HepG2 (cell line): ENCODE measurements at regions not wholly inside any gene's neighbourhood (a gene's known extent, or its start where the extent isn't known, plus 50 kb on each side); places are given as distances from the start of the nearest gene placed in this dataset.

ENCODE experiments used
- ATAC-seq: fragments of 200-7000 bp; cut with Tn5 transposase; 3 replicates; pipeline ENCODE4 v1.9.1; 2020; ENCODE audit warnings: mild to moderate bottlenecking, moderate library complexity
- BruUV-seq: library from RNA; stranded (reverse); fragments of 400-500 nt; replicated peaks from 2 replicates; lab custom pipeline; 2021; lab: Mats Ljungman, UMichigan
- CTCF ChIA-PET: fragments of 300-600 bp; formaldehyde crosslinking; extraction: SDS; loops from one replicate; lab custom pipeline; 2021; ENCODE audit warnings: low total read pairs, inconsistent platforms, low intra/inter-chr PET ratio; lab: Yijun Ruan, JAX
- POLR2A ChIA-PET: fragments of 350-600 bp; sonication (Branson Sonifier 250); formaldehyde crosslinking; loops from one replicate; lab custom pipeline; 2020; ENCODE audit warnings: antibody characterized with exemption, inconsistent platforms; lab: Yijun Ruan, JAX
- DNase-seq: peaks from one replicate; pipeline ENCODE4 v3.0.0-alpha.2; 2015; ENCODE audit warnings: low spot score
- FAIRE-seq: peaks from 3 replicates; lab custom pipeline; 2011; peaks lifted over from hg19 to GRCh38; lab: Jason Lieb, UNC
- H2AFZ ChIP-seq: one replicate; pipeline ENCODE4 v1.6.1; 2011; ENCODE audit warnings: low read length, inconsistent platforms
- H3K27ac ChIP-seq: fragments of 300-600 bp; 3 replicates; pipeline ENCODE4 v1.8.0; 2011; ENCODE audit warnings: mixed run types, mild to moderate bottlenecking, mixed read lengths, low read length, inconsistent platforms; ENCODE audit not compliant: insufficient read depth; ENCODE audit errors: extremely low read length
- H3K27me3 ChIP-seq, 2 experiments: fragments of 200-600 bp in 1 of 2; 2 replicates in 1 of 2; 3 replicates in 1 of 2; pipeline versions ENCODE4 v1.6.0 to v1.8.0; 2011; ENCODE audit warnings: low read length in 2 of 2, mild to moderate bottlenecking in 2 of 2, moderate library complexity in 2 of 2, inconsistent platforms in 1 of 2; ENCODE audit not compliant: insufficient read depth in 2 of 2, control insufficient read depth in 1 of 2
- H3K36me3 ChIP-seq, 2 experiments: fragments of 200-600 bp in 1 of 2; replicated peaks in 1 of 2; 2 replicates in 1 of 2; 3 replicates in 1 of 2; pipeline versions ENCODE4 v1.5.1 to v1.8.0; 2011; ENCODE audit warnings: low read length in 2 of 2, inconsistent platforms in 1 of 2; ENCODE audit not compliant: insufficient read depth in 2 of 2, control insufficient read depth in 1 of 2
- H3K4me1 ChIP-seq: 2 replicates; pipeline ENCODE4 v1.5.1; 2012; ENCODE audit warnings: low read length, inconsistent platforms; ENCODE audit not compliant: insufficient read depth
- H3K4me2 ChIP-seq: 2 replicates; pipeline ENCODE4 v1.6.0; 2011; ENCODE audit warnings: low read depth, low read length, inconsistent platforms
- H3K4me3 ChIP-seq, 3 experiments: fragments of 200-600 bp in 1 of 3; sonication (generic), shearing (Covaris generic) in 1 of 3; replicated peaks in 1 of 3; 2 replicates each; pipeline ENCODE4 v1.5.1; 2011 to 2016; ENCODE audit warnings: low read length in 3 of 3, inconsistent platforms in 2 of 3, low read depth in 2 of 3, mild to moderate bottlenecking in 2 of 3, control low read depth in 1 of 3, mixed read lengths in 1 of 3; ENCODE audit not compliant: insufficient read depth in 1 of 3
- H3K79me2 ChIP-seq: one replicate; pipeline ENCODE4 v1.6.1; 2011; ENCODE audit warnings: low read length, inconsistent platforms; ENCODE audit not compliant: insufficient read depth
- H3K9ac ChIP-seq: 2 replicates; pipeline ENCODE4 v1.6.0; 2011; ENCODE audit warnings: mild to moderate bottlenecking, low read depth, low read length, inconsistent platforms; ENCODE audit not compliant: insufficient read depth
- H3K9me3 ChIP-seq: 2 replicates; pipeline ENCODE4 v1.5.1; 2012; ENCODE audit warnings: mild to moderate bottlenecking, low read length
- H4K20me1 ChIP-seq: 2 replicates; pipeline ENCODE4 v1.6.0; 2011; ENCODE audit warnings: inconsistent platforms, mild to moderate bottlenecking, low read length, moderate library complexity; ENCODE audit not compliant: insufficient read depth
- HNRNPH1 ChIP-seq: fragments of 200-400 bp; formaldehyde crosslinking; optimal IDR thresholded peaks from 2 replicates; pipeline ENCODE3; 2017; ENCODE audit warnings: mild to moderate bottlenecking, low read depth, low read length
- KLF6 ChIP-seq: IDR thresholded peaks from 2 replicates; pipeline ENCODE4 v1.8.0; 2016; ENCODE audit warnings: missing biosample characterization, missing genetic modification reagents
- MEF2D ChIP-seq: sonication (generic); formaldehyde crosslinking; IDR thresholded peaks from 2 replicates; pipeline ENCODE4 v1.5.1; 2020; ENCODE audit warnings: mild to moderate bottlenecking, missing genetic modification reagents
- PAF1 ChIP-seq: IDR thresholded peaks from 2 replicates; pipeline ENCODE4 v1.6.1; 2016; ENCODE audit warnings: missing genetic modification reagents, missing compliant biosample characterization
- PAXIP1 ChIP-seq: sonication (generic); formaldehyde crosslinking; conservative IDR thresholded peaks from 2 replicates; pipeline ENCODE4 v1.4.0; 2020; ENCODE audit warnings: mild to moderate bottlenecking, missing genetic modification reagents, moderate library complexity
- RORA ChIP-seq: sonication (generic); formaldehyde crosslinking; IDR thresholded peaks from 2 replicates; pipeline ENCODE4 v1.5.0; 2020; ENCODE audit warnings: mild to moderate bottlenecking, missing genetic modification reagents, moderate library complexity
- TBX3 ChIP-seq: fragments of 450-650 bp; IDR thresholded peaks from 2 replicates; pipeline ENCODE4 v1.6.1; 2017; ENCODE audit warnings: antibody characterized with exemption, mild to moderate bottlenecking, inconsistent platforms, borderline replicate concordance
- TMF1 ChIP-seq: sonication (generic); formaldehyde crosslinking; IDR thresholded peaks from 2 replicates; pipeline ENCODE4 v1.8.1; 2022; ENCODE audit warnings: low read depth, missing genetic modification reagents
- ZBTB37 ChIP-seq: sonication (generic); formaldehyde crosslinking; IDR thresholded peaks from 2 replicates; pipeline ENCODE4 v1.4.0; 2020; ENCODE audit warnings: mild to moderate bottlenecking, missing genetic modification reagents
- ZBTB40 ChIP-seq, 2 experiments: fragments of 450-650 bp in 1 of 2; sonication (generic) in 1 of 2; formaldehyde crosslinking in 1 of 2; IDR thresholded peaks; 2 replicates each; pipeline versions ENCODE4 v1.6.1 to v1.8.0; 2016 to 2022; ENCODE audit warnings: antibody characterized with exemption in 1 of 2, mild to moderate bottlenecking in 1 of 2, missing genetic modification reagents in 1 of 2
- ZNF598 ChIP-seq: sonication (generic); formaldehyde crosslinking; IDR thresholded peaks from 2 replicates; pipeline ENCODE4 v1.5.1; 2020; ENCODE audit warnings: mild to moderate bottlenecking, missing genetic modification reagents, borderline replicate concordance
- WGBS: methylation state at CpG from one replicate; pipeline ENCODE4 v1.1.6; 2017; ENCODE audit warnings: low lambda C conversion rate; 5-methylcytosine and 5-hydroxymethylcytosine counted together
- in situ Hi-C: cut with HindIII; loops from 2 replicates; pipeline ENCODE4 v1.10.0; 2017; ENCODE audit warnings: low pct_unique_long_range_greater_than_20kb; ENCODE audit not compliant: extremely low pct_ligation_motif_present
- intact Hi-C: fragments of 100-400 bp; cut with micrococcal nuclease; formaldehyde crosslinking; loops from one replicate; pipeline ENCODE4 v1.10.0; 2022; ENCODE audit not compliant: unreplicated experiment

GRCh38 chr12:98453492-98453891, 61.9 kb upstream of the TMPO start:
- ATAC-seq = no peak
- in situ Hi-C loops = no loop called here
- POLR2A ChIA-PET = no interaction called here
- Histone ChIP-seq H3K9ac (no peak overlapping the region), H4K20me1 (no peaks in the 10 kb centered on the region), H3K4me1 (peaks cover 7% of the 10 kb centered on the region), H3K4me3 (no peak overlapping the region), H3K79me2 (no peaks in the 10 kb centered on the region), H3K27me3 (peaks cover 0 to 12% of the 10 kb centered on the region in 2 experiments; a peak in 2 of 5 replicates), H3K27ac (no peak overlapping the region), H3K36me3 (no peaks in the 10 kb centered on the region), H2AFZ (no peak overlapping the region), H3K4me2 (no peak overlapping the region), H3K9me3 (no peaks in the 10 kb centered on the region)
- 27% methylated on average over 2 of the region's 2 CpGs for WGBS
- FAIRE-seq = no peak
- CTCF ChIA-PET = no interaction called here
- intact Hi-C loops = no loop called here
- BruUV-seq = no TSS peak
- no peak for DNase-seq
- TF ChIP-seq TBX3 (no peak), ZBTB37 (CRISPR knock-in tag) (no peak), RORA (CRISPR knock-in tag) (no peak), TMF1 (no peak), PAXIP1 (CRISPR knock-in tag) (no peak), ZNF598 (no peak), ZBTB40 (IDR thresholded peaks at IDR 0.05) (no peak), ZBTB40 (CRISPR knock-in tag; IDR thresholded peaks at IDR 0.05) (no peak), KLF6 (CRISPR knock-in tag) (no peak), PAF1 (no peak), MEF2D (CRISPR knock-in tag) (no peak), HNRNPH1 (no peak)
